ENCODE measurements at regions not wholly inside any gene's neighbourhood (a gene's known extent, or its start where the extent isn't known, plus 50 kb on each side); places are given as distances from the start of the nearest gene placed in this dataset.
A peak's percentile ranks its signal among the peaks of the same experiment; 100 is the strongest.
"Not testable (repeated sequence)": the region's sequence is repeated elsewhere in the genome, so short reads cannot be mapped to it uniquely, and the experiment has no call there.

- DNase-seq (ENCODE audit: unreplicated experiment), result peak; percentile 62
- POLR2A ChIA-PET, result interaction anchor here (0.6 kb wide), 1 partner anchor 10 kb away, joined by 3 read pairs; no protein-coding TSS in a partner anchor
- H3K4me1 Mint-ChIP-seq (ENCODE audit: insufficient read depth, unreplicated experiment), result peaks cover 9% of the 10 kb centered on the region
- peak overlapping the region; percentile 69 for H3K27ac Mint-ChIP-seq (ENCODE audit: low read depth, unreplicated experiment)
- H3K9me3 Mint-ChIP-seq (ENCODE audit: unreplicated experiment), result peaks cover 9% of the 10 kb centered on the region
- H3K36me3 Mint-ChIP-seq (ENCODE audit: insufficient read depth, unreplicated experiment), result peaks cover 5% of the 10 kb centered on the region
- CTCF ChIA-PET, result interaction anchor here (0.7 to 1.3 kb wide), 2 partner anchors 23 to 107 kb away, joined by 3 to 4 read pairs; no protein-coding TSS in a partner anchor
- no TSS peak for BruUV-seq (replicated peaks)
- TF ChIP-seq CTCF (IDR thresholded peaks at IDR 0.05; ENCODE audit: unreplicated experiment), result no peak
- peak overlapping the region; percentile 55 for H3K4me3 Mint-ChIP-seq (ENCODE audit: unreplicated experiment)
- H3K27me3 Mint-ChIP-seq (ENCODE audit: insufficient read depth, unreplicated experiment), result no peaks in the 10 kb centered on the region
- intact Hi-C loops (cut with micrococcal nuclease), result no loop called here
Measured at GRCh38 chr6:81265106-81265505, 487.4 kb downstream of the TENT5A start.

GRCh38 chr6:81263531-81264168, 488.8 kb downstream of the TENT5A start:
- no peak for TF ChIP-seq CTCF (IDR thresholded peaks at IDR 0.05; ENCODE audit: unreplicated experiment)
- ChIA-PET POLR2A (no interaction called here), CTCF (interaction anchor here (1.1 kb wide), 1 partner anchor 22 kb away, joined by 3 read pairs; no protein-coding TSS in a partner anchor)
- H3K9me3 Mint-ChIP-seq (ENCODE audit: unreplicated experiment), result peaks cover 9% of the 10 kb centered on the region
- peaks cover 9% of the 10 kb centered on the region for H3K4me1 Mint-ChIP-seq (ENCODE audit: insufficient read depth, unreplicated experiment)
- no peak overlapping the region for H3K4me3 Mint-ChIP-seq (ENCODE audit: unreplicated experiment)
- H3K27me3 Mint-ChIP-seq (ENCODE audit: insufficient read depth, unreplicated experiment), result no peaks in the 10 kb centered on the region
- H3K27ac Mint-ChIP-seq (ENCODE audit: low read depth, unreplicated experiment), result no peak overlapping the region
- intact Hi-C loops (cut with micrococcal nuclease), result no loop called here
- H3K36me3 Mint-ChIP-seq (ENCODE audit: insufficient read depth, unreplicated experiment), result peaks cover 5% of the 10 kb centered on the region
- BruUV-seq (replicated peaks), result no TSS peak
- no peak for DNase-seq (ENCODE audit: unreplicated experiment)

GRCh38 chr6:81262656-81263055, 489.8 kb downstream of the TENT5A start:
- H3K36me3 Mint-ChIP-seq (ENCODE audit: insufficient read depth, unreplicated experiment), result peaks cover 5% of the 10 kb centered on the region
- peaks cover 9% of the 10 kb centered on the region for H3K4me1 Mint-ChIP-seq (ENCODE audit: insufficient read depth, unreplicated experiment)
- no peaks in the 10 kb centered on the region for H3K27me3 Mint-ChIP-seq (ENCODE audit: insufficient read depth, unreplicated experiment)
- ChIA-PET POLR2A (no interaction called here), CTCF (no interaction called here)
- intact Hi-C loops (cut with micrococcal nuclease), result no loop called here
- no peak overlapping the region for H3K27ac Mint-ChIP-seq (ENCODE audit: low read depth, unreplicated experiment)
- peaks cover 15% of the 10 kb centered on the region for H3K9me3 Mint-ChIP-seq (ENCODE audit: unreplicated experiment)
- no peak overlapping the region for H3K4me3 Mint-ChIP-seq (ENCODE audit: unreplicated experiment)
- no TSS peak for BruUV-seq (replicated peaks)
- no peak for TF ChIP-seq CTCF (IDR thresholded peaks at IDR 0.05; ENCODE audit: unreplicated experiment)
- no peak for DNase-seq (ENCODE audit: unreplicated experiment)

- H3K4me1 Mint-ChIP-seq (ENCODE audit: insufficient read depth, unreplicated experiment); DNase-seq (ENCODE audit: unreplicated experiment); intact Hi-C loops (cut with micrococcal nuclease); CTCF ChIA-PET; H3K27ac Mint-ChIP-seq (ENCODE audit: low read depth, unreplicated experiment); H3K36me3 Mint-ChIP-seq (ENCODE audit: insufficient read depth, unreplicated experiment); BruUV-seq (replicated peaks); H3K4me3 Mint-ChIP-seq (ENCODE audit: unreplicated experiment); POLR2A ChIA-PET; H3K27me3 Mint-ChIP-seq (ENCODE audit: insufficient read depth, unreplicated experiment): not testable (repeated sequence)
- peaks cover 18% of the 10 kb centered on the region for H3K9me3 Mint-ChIP-seq (ENCODE audit: unreplicated experiment)
Measured at GRCh38 chr6:81256223-81256622, 496.3 kb downstream of the TENT5A start.

- H3K4me3 Mint-ChIP-seq (ENCODE audit: unreplicated experiment), result no peak overlapping the region
- no TSS peak for BruUV-seq (replicated peaks)
- H3K27me3 Mint-ChIP-seq (ENCODE audit: insufficient read depth, unreplicated experiment), result no peaks in the 10 kb centered on the region
- DNase-seq (ENCODE audit: unreplicated experiment), result no peak
- ChIA-PET POLR2A (no interaction called here), CTCF (no interaction called here)
- no peaks in the 10 kb centered on the region for H3K36me3 Mint-ChIP-seq (ENCODE audit: insufficient read depth, unreplicated experiment)
- H3K9me3 Mint-ChIP-seq (ENCODE audit: unreplicated experiment), result peaks cover 15% of the 10 kb centered on the region
- no peak for TF ChIP-seq CTCF (IDR thresholded peaks at IDR 0.05; ENCODE audit: unreplicated experiment)
- H3K4me1 Mint-ChIP-seq (ENCODE audit: insufficient read depth, unreplicated experiment), result no peaks in the 10 kb centered on the region
- no peak overlapping the region for H3K27ac Mint-ChIP-seq (ENCODE audit: low read depth, unreplicated experiment)
- intact Hi-C loops (cut with micrococcal nuclease), result no loop called here
Measured at GRCh38 chr6:81253821-81254220, 498.7 kb downstream of the TENT5A start.

All from MCF 10A (cell line).